ENCODE measurements at regions not wholly inside any gene's neighbourhood (a gene's known extent, or its start where the extent isn't known, plus 50 kb on each side); places are given as distances from the start of the nearest gene placed in this dataset.

- no peak for ATAC-seq
- no peaks in the 10 kb centered on the region for H3K4me1 ChIP-seq
- no peak overlapping the region for H3K27ac ChIP-seq
- DNase-seq, result no peak
- WGBS, 2 donors, result 60 to 64% methylated on average over 2 of the region's 2 CpGs
- no peak for TF ChIP-seq CTCF (IDR thresholded peaks at IDR 0.05)
- intact Hi-C loops (cut with DNase I), result no loop called here
- H3K27me3 ChIP-seq, result no peaks in the 10 kb centered on the region
- H3K9me3 ChIP-seq, result no peaks in the 10 kb centered on the region
- no peaks in the 10 kb centered on the region for H3K36me3 ChIP-seq
- no peak overlapping the region for H3K4me3 ChIP-seq
Observed at GRCh38 chr4:11566444-11567022, 137.8 kb upstream of the HS3ST1 start.

- Histone ChIP-seq H3K4me3 (no peak overlapping the region), H3K4me1 (no peaks in the 10 kb centered on the region), H3K27ac (no peak overlapping the region), H3K36me3 (no peaks in the 10 kb centered on the region), H3K9me3 (no peaks in the 10 kb centered on the region), H3K27me3 (no peaks in the 10 kb centered on the region)
- ATAC-seq, result no peak
- intact Hi-C loops (cut with DNase I), result no loop called here
- 87% methylated on average over 2 of the region's 2 CpGs for WGBS, 2 donors
- no peak for DNase-seq
- no peak for TF ChIP-seq CTCF (IDR thresholded peaks at IDR 0.05)
Observed at GRCh38 chr4:11565899-11566298, 137.2 kb upstream of the HS3ST1 start.

GRCh38 chr4:11565213-11565612 lies 136.5 kb upstream of the HS3ST1 start:
- no peak overlapping the region for H3K4me3 ChIP-seq
- TF ChIP-seq CTCF (IDR thresholded peaks at IDR 0.05), result no peak
- no peaks in the 10 kb centered on the region for H3K9me3 ChIP-seq
- 91 to 94% methylated on average over 1 of the region's 1 CpG for WGBS, 2 donors
- no peak overlapping the region for H3K27ac ChIP-seq
- DNase-seq (no peak), ATAC-seq (no peak)
- H3K4me1 ChIP-seq, result no peaks in the 10 kb centered on the region
- intact Hi-C loops (cut with DNase I), result no loop called here
- H3K36me3 ChIP-seq, result no peaks in the 10 kb centered on the region
- no peaks in the 10 kb centered on the region for H3K27me3 ChIP-seq

- no peaks in the 10 kb centered on the region for H3K4me1 ChIP-seq
- H3K27ac ChIP-seq, result no peak overlapping the region
- DNase-seq (no peak), ATAC-seq (no peak)
- no peak for TF ChIP-seq CTCF (IDR thresholded peaks at IDR 0.05)
- H3K9me3 ChIP-seq, result peaks cover 0 to 4% (median 0%) of the 10 kb centered on the region in 11 donors
- no peaks in the 10 kb centered on the region for H3K27me3 ChIP-seq
- intact Hi-C loops (cut with DNase I), result no loop called here
- no peak overlapping the region for H3K4me3 ChIP-seq
- no peaks in the 10 kb centered on the region for H3K36me3 ChIP-seq
- WGBS, 2 donors, result 42 to 68% methylated on average over 2 of the region's 2 CpGs
Observed at GRCh38 chr4:11564021-11564420, 135.3 kb upstream of the HS3ST1 start.
